GM13976 (cell line): ENCODE measurements at regions not wholly inside any gene's neighbourhood (a gene's known extent, or its start where the extent isn't known, plus 50 kb on each side); places are given as distances from the start of the nearest gene placed in this dataset.
A peak's percentile ranks its signal among the peaks of the same experiment; 100 is the strongest.

Experiments
- DNase-seq: peaks from one replicate; pipeline ENCODE4 v3.0.0; 2012; ENCODE audit warnings: low spot score
- CTCF ChIP-seq: IDR thresholded peaks from 2 replicates; pipeline ENCODE4 v1.5.1; 2012; ENCODE audit warnings: borderline replicate concordance, mild to moderate bottlenecking; ENCODE audit not compliant: insufficient read depth; ENCODE audit errors: extremely low read depth, missing control alignments, control extremely low read depth
- in situ Hi-C: fragments of 300-500 bp; cut with MboI; formaldehyde crosslinking; loops from one replicate; pipeline ENCODE4 v1.12.0; 2022; ENCODE audit warnings: low sequenced_read_pairs, mixed read lengths, inconsistent platforms; ENCODE audit not compliant: unreplicated experiment

GRCh38 chr7:15016315-15016667, 113.7 kb upstream of the DGKB start:
- in situ Hi-C loops, result loop anchor here (10.0 kb wide), 1 partner anchor 301 kb away; no protein-coding TSS in a partner anchor
- no peak for DNase-seq
- TF ChIP-seq CTCF, result no peak

GRCh38 chr7:15015545-15016314, 113.2 kb upstream of the DGKB start:
- in situ Hi-C loops, result loop anchor here (10.0 kb wide), 1 partner anchor 301 kb away; no protein-coding TSS in a partner anchor
- peak; percentile 35 for TF ChIP-seq CTCF
- peak; percentile 11 for DNase-seq

- no peak for TF ChIP-seq CTCF
- no peak for DNase-seq
- in situ Hi-C loops, result loop anchor here (10.0 kb wide), 1 partner anchor 297 kb away; no protein-coding TSS in a partner anchor
These were observed 109.6 kb upstream of the DGKB start for GRCh38 chr7:15012135-15012534.

GRCh38 chr7:15011289-15011688, 108.7 kb upstream of the DGKB start:
- TF ChIP-seq CTCF, result no peak
- no peak for DNase-seq
- in situ Hi-C loops, result loop anchor here (10.0 kb wide), 1 partner anchor 296 kb away; no protein-coding TSS in a partner anchor

GRCh38 chr7:15007507-15007906, 105.0 kb upstream of the DGKB start:
- no peak for TF ChIP-seq CTCF
- in situ Hi-C loops, result no loop called here

GRCh38 chr7:15005672-15006071, 103.1 kb upstream of the DGKB start:
- DNase-seq, result no peak
- TF ChIP-seq CTCF, result no peak
- in situ Hi-C loops, result no loop called here

More at GRCh38 chr7:15007507-15007906, 105.0 kb upstream of the DGKB start:
- no peak for DNase-seq
